ENCODE measurements at regions not wholly inside any gene's neighbourhood (a gene's known extent, or its start where the extent isn't known, plus 50 kb on each side); places are given as distances from the start of the nearest gene placed in this dataset.
"Not testable (repeated sequence)": the region's sequence is repeated elsewhere in the genome, so short reads cannot be mapped to it uniquely, and the experiment has no call there.

- peak; percentile 25 to 40 for DNase-seq (ENCODE audit: low read depth in 2 of 2)
These were observed 145.6 kb upstream of the RBPJ start for GRCh38 chr4:26175006-26175786.

GRCh38 chr4:26175905-26176470 lies 144.8 kb upstream of the RBPJ start:
- no peak for DNase-seq (ENCODE audit: low read depth in 2 of 2)

- no peak for DNase-seq (ENCODE audit: low read depth in 2 of 2)
These were observed 144.1 kb upstream of the RBPJ start for GRCh38 chr4:26176598-26177149.

GRCh38 chr4:26178854-26179253 lies 142.0 kb upstream of the RBPJ start:
- no peak for DNase-seq (ENCODE audit: low read depth in 2 of 2)

- peak in 1 of 2 donors; percentile 38 for DNase-seq (ENCODE audit: low read depth in 2 of 2)
These were observed 141.5 kb upstream of the RBPJ start for GRCh38 chr4:26179316-26179760.

GRCh38 chr4:26181616-26182015 lies 139.2 kb upstream of the RBPJ start:
- DNase-seq (ENCODE audit: low read depth in 2 of 2), result no peak

- no peak for DNase-seq (ENCODE audit: low read depth in 2 of 2)
These were observed 137.8 kb upstream of the RBPJ start for GRCh38 chr4:26183017-26183416.

GRCh38 chr4:26185436-26185835 lies 135.4 kb upstream of the RBPJ start:
- DNase-seq (ENCODE audit: low read depth in 2 of 2), result no peak

GRCh38 chr4:26191353-26191752 lies 129.5 kb upstream of the RBPJ start:
- no peak for DNase-seq (ENCODE audit: low read depth in 2 of 2)

GRCh38 chr4:26192899-26193869 lies 127.6 kb upstream of the RBPJ start:
- no peak for DNase-seq (ENCODE audit: low read depth in 2 of 2)

- DNase-seq (ENCODE audit: low read depth in 2 of 2), result no peak
These were observed 126.0 kb upstream of the RBPJ start for GRCh38 chr4:26194764-26195163.

GRCh38 chr4:26196567-26196966 lies 124.2 kb upstream of the RBPJ start:
- DNase-seq (ENCODE audit: low read depth in 2 of 2), result no peak

- peak; percentile 68 to 70 for DNase-seq (ENCODE audit: low read depth in 2 of 2)
These were observed 123.6 kb upstream of the RBPJ start for GRCh38 chr4:26197018-26197779.

- DNase-seq (ENCODE audit: low read depth in 2 of 2), result not testable (repeated sequence)
These were observed 121.9 kb upstream of the RBPJ start for GRCh38 chr4:26198931-26199330.

- DNase-seq (ENCODE audit: low read depth in 2 of 2), result no peak
These were observed 121.2 kb upstream of the RBPJ start for GRCh38 chr4:26199596-26199995.

GRCh38 chr4:26201120-26201519 lies 119.7 kb upstream of the RBPJ start:
- no peak for DNase-seq (ENCODE audit: low read depth in 2 of 2)

- DNase-seq (ENCODE audit: low read depth in 2 of 2), result no peak
These were observed 116.5 kb upstream of the RBPJ start for GRCh38 chr4:26204249-26204825.

- DNase-seq (ENCODE audit: low read depth in 2 of 2), result no peak
These were observed 115.9 kb upstream of the RBPJ start for GRCh38 chr4:26204911-26205370.

GRCh38 chr4:26206339-26206738 lies 114.5 kb upstream of the RBPJ start:
- DNase-seq (ENCODE audit: low read depth in 2 of 2), result no peak

- no peak for DNase-seq (ENCODE audit: low read depth in 2 of 2)
These were observed 113.8 kb upstream of the RBPJ start for GRCh38 chr4:26206999-26207398.

GRCh38 chr4:26207631-26208030 lies 113.2 kb upstream of the RBPJ start:
- DNase-seq (ENCODE audit: low read depth in 2 of 2), result no peak
